ENCODE measurements at regions not wholly inside any gene's neighbourhood (a gene's known extent, or its start where the extent isn't known, plus 50 kb on each side); places are given as distances from the start of the nearest gene placed in this dataset.

GRCh38 chr13:107205318-107206104 is 637.6 kb upstream of the ARGLU1 start:
- peak; percentile 26 for DNase-seq (ENCODE audit: low read depth)

- no peak for DNase-seq (ENCODE audit: low read depth)
Measured at GRCh38 chr13:107203146-107203847, 635.4 kb upstream of the ARGLU1 start.

DNA sequence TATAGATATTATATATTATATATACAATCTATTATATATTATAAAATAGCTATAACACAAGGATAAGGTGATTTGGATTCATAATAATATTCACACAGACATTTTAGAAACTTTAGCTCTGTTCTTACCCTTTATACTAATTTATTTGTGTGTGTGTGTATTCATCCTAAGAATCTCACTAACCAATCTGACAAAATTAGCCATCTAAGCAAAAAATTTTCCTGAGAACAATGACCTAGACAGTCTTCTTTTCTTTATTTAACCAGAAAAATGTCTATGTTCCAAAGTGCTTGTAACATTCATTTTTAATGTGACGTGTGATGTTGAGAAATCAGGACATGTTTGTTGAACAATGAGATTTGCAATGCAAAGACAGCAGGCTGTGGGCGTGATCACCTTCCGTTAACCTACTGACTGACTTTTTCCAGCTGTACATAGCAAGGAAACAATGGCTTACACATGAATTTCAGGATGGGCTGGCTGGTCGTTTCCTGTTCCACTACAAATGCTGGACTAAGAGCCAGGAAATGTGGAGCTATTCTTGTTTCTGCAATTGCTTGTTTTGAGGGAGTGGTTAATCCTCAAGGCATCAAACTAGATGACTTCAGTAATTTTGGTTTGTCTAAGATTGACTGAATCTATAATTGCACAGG is 634.6 kb upstream of the ARGLU1 start:
- no peak for DNase-seq (ENCODE audit: low read depth)

- DNase-seq (ENCODE audit: low read depth): no peak
Measured at GRCh38 chr13:107200491-107200890, 632.6 kb upstream of the ARGLU1 start.

- DNase-seq (ENCODE audit: low read depth): no peak
Measured at GRCh38 chr13:107192289-107192688, 624.4 kb upstream of the ARGLU1 start.

DNA sequence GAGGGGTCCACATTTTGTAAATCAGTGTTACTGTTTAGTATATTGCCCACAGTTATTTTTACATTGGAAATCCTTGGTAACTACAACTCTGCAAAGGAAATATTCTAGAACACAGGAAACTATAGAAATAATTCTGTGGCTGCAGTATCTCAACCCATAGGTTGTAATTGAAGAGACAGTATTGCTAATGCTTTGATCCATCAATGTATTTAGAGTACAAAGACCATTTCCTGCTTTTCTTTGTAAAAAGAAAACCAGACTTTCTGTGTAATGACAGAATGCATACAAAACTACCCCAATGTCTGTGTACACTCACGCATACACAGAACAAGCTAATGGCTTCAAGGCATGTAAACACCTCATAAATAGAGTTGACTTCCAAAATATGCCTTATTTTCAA is 622.1 kb upstream of the ARGLU1 start:
- DNase-seq (ENCODE audit: low read depth): no peak

GRCh38 chr13:107185889-107186288 is 618.0 kb upstream of the ARGLU1 start:
- DNase-seq (ENCODE audit: low read depth): no peak

- no peak for DNase-seq (ENCODE audit: low read depth)
Measured at GRCh38 chr13:107170270-107170931, 602.5 kb upstream of the ARGLU1 start.

- no peak for DNase-seq (ENCODE audit: low read depth)
Measured at GRCh38 chr13:107157271-107157670, 589.3 kb upstream of the ARGLU1 start.

DNA sequence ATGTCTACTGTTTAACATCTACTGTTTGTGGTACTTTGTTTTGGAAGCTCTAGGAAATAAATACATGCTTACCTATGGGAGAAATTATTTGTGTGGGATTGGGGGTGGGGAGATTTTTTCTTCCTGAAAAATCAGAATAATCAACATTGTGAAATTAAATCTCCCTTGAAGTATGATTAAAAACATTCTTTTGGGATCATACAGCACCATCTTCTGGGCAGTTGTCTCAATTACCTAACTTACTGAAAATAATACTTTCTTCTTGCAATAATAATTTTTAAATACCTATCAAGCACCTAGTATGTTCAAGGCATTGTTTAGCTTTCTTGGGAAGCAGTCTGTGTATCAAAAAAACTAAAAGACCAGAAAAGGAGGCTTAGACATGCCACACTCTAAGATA is 576.5 kb upstream of the ARGLU1 start:
- DNase-seq (ENCODE audit: low read depth): no peak

- DNase-seq (ENCODE audit: low read depth): no peak
Measured at GRCh38 chr13:107141767-107142166, 573.8 kb upstream of the ARGLU1 start.

- DNase-seq (ENCODE audit: low read depth): no peak
Measured at GRCh38 chr13:107139006-107139405, 571.1 kb upstream of the ARGLU1 start.

- DNase-seq (ENCODE audit: low read depth): no peak
Measured at GRCh38 chr13:107138486-107138885, 570.5 kb upstream of the ARGLU1 start.

DNA sequence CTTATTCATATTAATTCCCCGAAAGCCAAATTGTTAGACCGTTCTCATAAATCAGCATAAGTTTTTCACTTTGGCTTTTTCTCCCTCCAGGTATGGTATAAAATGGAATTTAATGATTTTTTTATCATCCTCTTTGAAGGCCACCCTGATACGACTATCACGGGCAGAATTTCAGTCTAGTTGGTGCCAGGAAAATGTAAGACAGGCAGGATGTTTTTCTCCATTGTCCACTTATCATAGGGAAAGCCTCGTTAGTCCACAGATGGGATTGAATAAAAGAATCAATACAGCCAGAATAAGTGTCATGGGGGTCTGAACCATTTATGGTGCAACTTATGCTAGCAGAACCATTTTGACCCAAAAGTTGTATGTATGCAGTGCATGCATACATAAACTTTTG is 566.0 kb upstream of the ARGLU1 start:
- no peak for DNase-seq (ENCODE audit: low read depth)

DNA sequence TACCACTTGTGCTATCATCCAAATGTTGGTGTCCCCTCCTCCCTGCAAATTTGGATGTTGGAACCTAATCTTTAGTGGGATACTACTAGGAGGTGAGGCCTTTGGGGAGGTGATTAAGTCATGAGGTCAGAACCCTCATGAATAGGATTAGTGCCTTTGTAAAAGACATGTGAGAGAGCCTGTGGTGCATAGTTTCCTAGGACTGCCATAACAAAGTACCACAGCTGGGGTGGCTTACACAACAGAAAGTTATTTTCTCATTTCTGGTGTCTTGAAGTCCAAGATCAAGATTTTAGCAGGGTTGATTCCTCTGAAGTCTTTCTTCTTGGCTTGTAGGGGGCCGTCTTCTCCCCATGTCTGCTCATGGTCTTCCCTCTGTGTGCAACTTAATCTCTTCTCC is 562.6 kb upstream of the ARGLU1 start:
- no peak for DNase-seq (ENCODE audit: low read depth)

GRCh38 chr13:107124730-107125129 is 556.8 kb upstream of the ARGLU1 start:
- DNase-seq (ENCODE audit: low read depth): no peak

- DNase-seq (ENCODE audit: low read depth): no peak
Measured at GRCh38 chr13:107124129-107124718, 556.3 kb upstream of the ARGLU1 start.

DNA sequence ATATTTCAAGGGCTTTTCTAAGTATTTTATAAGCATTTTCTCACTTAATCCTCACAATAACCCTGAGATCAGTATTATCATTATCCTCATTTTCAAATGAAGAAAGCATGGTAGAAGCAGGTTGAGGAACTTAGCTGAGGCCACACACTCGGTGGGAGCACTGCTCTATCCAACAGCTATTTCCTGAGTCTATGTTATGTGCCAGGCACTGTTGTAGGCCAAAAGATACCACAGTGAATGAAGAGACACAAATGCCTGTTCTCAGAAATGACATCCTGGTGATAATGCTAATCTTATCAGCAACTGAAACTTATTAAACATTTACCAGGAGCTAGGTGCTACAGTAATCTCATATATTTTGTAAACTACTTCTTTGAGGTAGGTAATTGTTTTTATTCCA is 553.9 kb upstream of the ARGLU1 start:
- no peak for DNase-seq (ENCODE audit: low read depth)

DNA sequence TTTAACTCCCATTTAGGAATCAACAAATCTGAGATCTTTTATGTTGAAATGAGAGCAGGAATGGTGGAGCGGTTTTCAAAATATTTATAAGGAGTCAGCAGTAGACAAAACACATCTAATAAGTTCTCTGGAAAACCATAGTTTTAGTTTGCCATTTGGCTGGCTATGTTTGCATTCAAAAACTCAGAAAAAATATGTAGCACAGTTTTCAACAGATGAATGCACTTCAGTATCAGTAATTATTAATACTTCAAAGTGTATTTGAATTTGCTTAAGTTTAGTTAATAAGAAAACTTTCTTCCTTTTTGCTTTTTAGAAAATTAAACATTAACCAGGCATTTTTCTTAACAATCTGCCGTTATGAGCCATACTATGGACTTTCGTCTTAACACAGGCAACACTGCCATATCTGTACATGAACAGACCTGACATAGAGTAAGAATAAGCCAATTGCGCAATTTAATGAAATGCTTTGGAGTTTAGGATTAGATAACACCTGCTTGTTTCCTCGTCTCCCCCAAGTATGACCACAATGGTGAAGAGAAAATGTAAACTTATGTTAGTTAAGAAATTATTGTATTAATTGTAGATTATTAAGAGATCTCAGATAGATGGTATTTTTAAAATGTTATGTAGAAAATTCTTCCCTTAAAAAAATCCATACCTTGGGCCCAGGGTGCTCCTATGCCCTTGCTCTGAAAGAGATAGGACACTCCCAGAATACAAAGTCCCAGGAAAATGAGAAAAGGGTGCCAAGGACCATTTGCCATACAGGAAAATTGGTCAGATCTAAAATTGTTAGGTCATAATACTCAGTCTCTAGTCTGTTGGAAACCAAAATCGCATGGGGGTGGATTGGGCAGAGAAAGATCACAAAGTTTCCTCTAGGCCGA is 552.3 kb upstream of the ARGLU1 start:
- DNase-seq (ENCODE audit: low read depth): no peak

- DNase-seq (ENCODE audit: low read depth): no peak
Measured at GRCh38 chr13:107118506-107118905, 550.6 kb upstream of the ARGLU1 start.

- DNase-seq (ENCODE audit: low read depth): no peak
Measured at GRCh38 chr13:107117327-107118012, 549.5 kb upstream of the ARGLU1 start.

Measured in activated T-helper 9 cell treated with anti-CD3 and anti-CD28 coated beads, Interleukin-2, amount 50 U/mL, for 16 hours (primary cell).